ENCODE measurements at regions not wholly inside any gene's neighbourhood (a gene's known extent, or its start where the extent isn't known, plus 50 kb on each side); places are given as distances from the start of the nearest gene placed in this dataset.

DNA sequence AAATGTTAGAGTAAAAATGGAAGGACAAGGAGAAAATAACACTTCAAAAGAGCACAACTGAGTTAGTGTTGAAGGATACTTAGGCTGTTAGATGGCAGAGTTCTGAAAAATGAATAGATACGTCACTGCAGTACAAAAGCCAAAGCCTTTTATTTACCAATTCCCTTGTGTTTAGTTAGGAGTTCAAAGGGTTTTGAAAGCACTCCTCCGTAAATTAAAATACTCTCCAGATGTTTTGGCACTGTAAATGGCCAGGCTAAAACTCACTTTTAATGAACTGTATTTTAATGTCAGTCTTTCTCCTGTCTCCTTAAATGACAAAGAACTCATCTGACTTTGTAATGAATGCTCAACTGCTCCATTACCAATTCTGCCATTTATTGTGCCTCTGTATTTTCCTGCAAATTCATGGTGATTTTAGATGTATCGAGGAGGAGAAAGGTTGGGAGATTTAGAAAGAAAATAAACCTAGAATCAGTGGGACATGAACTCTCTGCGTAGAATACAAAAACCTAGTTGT lies 1727.2 kb downstream of the MAT2B start:
- no peak for DNase-seq (ENCODE audit: low spot score)
- Histone ChIP-seq H3K27ac (no peak overlapping the region), H3K4me3 (no peak overlapping the region), H3K36me3 (no peaks in the 10 kb centered on the region), H3K4me1 (no peaks in the 10 kb centered on the region), H3K27me3 (no peaks in the 10 kb centered on the region), H3K9me3 (no peaks in the 10 kb centered on the region)
- TF ChIP-seq, protein P1, sequence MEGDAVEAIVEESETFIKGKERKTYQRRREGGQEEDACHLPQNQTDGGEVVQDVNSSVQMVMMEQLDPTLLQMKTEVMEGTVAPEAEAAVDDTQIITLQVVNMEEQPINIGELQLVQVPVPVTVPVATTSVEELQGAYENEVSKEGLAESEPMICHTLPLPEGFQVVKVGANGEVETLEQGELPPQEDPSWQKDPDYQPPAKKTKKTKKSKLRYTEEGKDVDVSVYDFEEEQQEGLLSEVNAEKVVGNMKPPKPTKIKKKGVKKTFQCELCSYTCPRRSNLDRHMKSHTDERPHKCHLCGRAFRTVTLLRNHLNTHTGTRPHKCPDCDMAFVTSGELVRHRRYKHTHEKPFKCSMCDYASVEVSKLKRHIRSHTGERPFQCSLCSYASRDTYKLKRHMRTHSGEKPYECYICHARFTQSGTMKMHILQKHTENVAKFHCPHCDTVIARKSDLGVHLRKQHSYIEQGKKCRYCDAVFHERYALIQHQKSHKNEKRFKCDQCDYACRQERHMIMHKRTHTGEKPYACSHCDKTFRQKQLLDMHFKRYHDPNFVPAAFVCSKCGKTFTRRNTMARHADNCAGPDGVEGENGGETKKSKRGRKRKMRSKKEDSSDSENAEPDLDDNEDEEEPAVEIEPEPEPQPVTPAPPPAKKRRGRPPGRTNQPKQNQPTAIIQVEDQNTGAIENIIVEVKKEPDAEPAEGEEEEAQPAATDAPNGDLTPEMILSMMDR (IDR thresholded peaks at IDR 0.05), result no peak

DNA sequence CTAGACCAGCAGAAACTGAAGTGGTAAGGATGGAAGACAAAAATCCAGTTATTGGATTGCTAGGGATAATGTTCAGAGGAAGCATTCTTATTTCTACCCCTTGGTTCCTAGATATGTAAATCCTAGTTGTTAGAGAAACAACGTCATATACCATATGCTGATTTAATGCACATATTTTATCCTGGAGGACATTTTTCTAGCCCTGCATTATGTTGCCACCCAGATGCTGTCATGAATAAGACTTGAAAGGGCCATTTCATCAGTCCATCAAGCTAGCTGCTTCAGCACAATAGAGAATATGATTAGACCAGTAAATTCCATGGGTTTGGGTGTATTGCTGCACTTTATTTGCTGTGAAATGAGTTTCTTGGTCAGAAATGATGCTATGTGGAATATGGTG lies 1736.4 kb downstream of the MAT2B start:
- Histone ChIP-seq H3K27ac (no peak overlapping the region), H3K4me3 (no peak overlapping the region), H3K9me3 (no peaks in the 10 kb centered on the region), H3K27me3 (no peaks in the 10 kb centered on the region), H3K4me1 (no peaks in the 10 kb centered on the region), H3K36me3 (no peaks in the 10 kb centered on the region)
- no peak for DNase-seq (ENCODE audit: low spot score)
- TF ChIP-seq, protein P1 (IDR thresholded peaks at IDR 0.05), result no peak

DNA sequence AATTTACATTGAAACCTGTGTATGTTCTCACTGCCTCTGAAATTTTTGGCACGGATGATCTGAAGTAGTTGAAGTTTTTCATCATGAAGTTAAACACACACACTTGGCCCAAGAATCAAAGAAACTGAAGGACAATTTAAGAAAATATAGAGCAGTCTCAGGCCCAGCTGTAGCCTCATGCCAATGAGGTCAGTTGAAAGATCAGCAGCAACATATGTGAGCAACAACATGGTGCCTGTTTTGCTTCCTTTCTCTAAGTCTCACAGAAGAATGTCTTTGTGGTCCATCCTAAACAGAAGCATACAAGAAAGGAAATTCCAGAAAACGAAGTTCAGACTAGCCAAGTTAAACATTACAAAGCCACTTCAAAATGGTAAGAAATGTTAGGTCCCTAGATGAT lies 1737.2 kb downstream of the MAT2B start:
- Histone ChIP-seq H3K4me3 (no peak overlapping the region), H3K27ac (no peak overlapping the region), H3K36me3 (no peaks in the 10 kb centered on the region), H3K4me1 (no peaks in the 10 kb centered on the region), H3K9me3 (no peaks in the 10 kb centered on the region), H3K27me3 (no peaks in the 10 kb centered on the region)
- TF ChIP-seq, protein P1 (IDR thresholded peaks at IDR 0.05), result no peak
- DNase-seq (ENCODE audit: low spot score), result no peak

DNA sequence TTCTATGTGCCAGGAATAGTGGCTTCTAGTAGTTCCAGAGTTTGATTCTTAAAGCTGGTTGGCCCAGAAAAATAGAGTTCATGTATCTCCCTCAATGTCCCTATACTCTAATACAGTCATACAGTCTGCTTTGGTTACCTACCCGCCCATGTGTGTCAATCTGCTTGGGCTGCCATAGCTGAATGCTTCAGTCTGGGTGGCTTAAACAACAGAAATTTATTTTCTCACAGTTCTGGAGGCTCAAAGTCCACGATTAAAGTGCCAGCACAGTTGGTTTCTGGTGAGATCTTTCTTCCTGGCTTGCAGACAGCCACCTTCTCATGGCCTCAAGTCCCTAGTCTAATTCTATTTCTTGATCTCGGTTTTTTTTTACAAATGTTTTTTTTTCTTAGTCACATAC lies 1739.0 kb downstream of the MAT2B start:
- no peaks in the 10 kb centered on the region for H3K36me3 ChIP-seq
- TF ChIP-seq, protein P1 (IDR thresholded peaks at IDR 0.05), result no peak
- no peak overlapping the region for H3K27ac ChIP-seq
- no peak overlapping the region for H3K4me3 ChIP-seq
- no peaks in the 10 kb centered on the region for H3K27me3 ChIP-seq
- no peak for DNase-seq (ENCODE audit: low spot score)
- no peaks in the 10 kb centered on the region for H3K9me3 ChIP-seq
- H3K4me1 ChIP-seq, result no peaks in the 10 kb centered on the region

DNA sequence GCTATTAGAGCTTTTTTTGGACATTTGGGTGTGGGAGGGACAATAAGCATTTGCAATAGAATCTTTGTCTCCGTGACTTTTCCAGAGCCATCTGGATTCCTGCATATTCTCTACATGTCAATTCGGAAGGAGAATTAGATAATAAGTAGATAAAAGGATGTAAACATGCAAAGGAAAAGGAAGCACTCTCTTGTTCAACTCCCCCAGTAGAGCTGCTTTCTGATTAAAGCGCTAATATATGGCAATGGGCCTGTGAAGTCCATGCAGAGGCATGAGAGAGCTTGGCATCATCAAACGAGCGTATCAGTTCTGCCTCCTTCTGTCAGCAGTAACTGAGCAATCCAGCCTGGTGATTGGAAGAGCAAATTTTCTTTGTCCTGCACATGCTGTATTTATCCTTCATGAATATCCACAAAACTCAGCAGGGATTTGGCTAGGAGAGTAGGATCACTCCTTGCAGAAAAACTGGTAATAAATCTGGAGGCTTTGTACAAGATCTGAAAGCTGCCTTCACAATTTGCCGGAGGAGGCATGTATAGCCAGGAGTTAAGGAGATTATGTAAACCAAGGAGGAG lies 1752.9 kb downstream of the MAT2B start:
- H3K9me3 ChIP-seq, result no peaks in the 10 kb centered on the region
- no peak overlapping the region for H3K27ac ChIP-seq
- TF ChIP-seq, protein P1 (IDR thresholded peaks at IDR 0.05), result no peak
- no peak for DNase-seq (ENCODE audit: low spot score)
- no peaks in the 10 kb centered on the region for H3K4me1 ChIP-seq
- H3K4me3 ChIP-seq, result no peak overlapping the region
- H3K36me3 ChIP-seq, result no peaks in the 10 kb centered on the region
- no peaks in the 10 kb centered on the region for H3K27me3 ChIP-seq

DNA sequence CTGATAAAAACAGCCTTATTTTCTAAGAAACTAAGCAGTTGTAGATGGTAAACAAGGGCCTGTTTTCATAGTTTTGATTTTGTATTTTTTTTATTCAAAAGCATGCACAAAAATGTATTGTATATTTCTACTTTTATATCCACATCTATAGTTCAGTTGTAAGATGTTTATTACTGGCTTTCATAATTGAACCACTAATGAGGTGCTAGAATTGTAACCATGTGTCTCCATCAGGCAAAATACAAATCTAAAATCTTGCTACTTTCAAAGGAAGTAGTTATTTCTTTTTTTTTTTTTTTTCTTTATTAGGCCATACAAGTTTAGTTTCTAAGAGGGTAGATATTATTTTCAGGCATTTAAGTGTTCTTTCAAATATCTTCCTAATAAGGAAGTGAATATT lies 1755.0 kb downstream of the MAT2B start:
- no peak for DNase-seq (ENCODE audit: low spot score)
- Histone ChIP-seq H3K4me1 (no peaks in the 10 kb centered on the region), H3K36me3 (no peaks in the 10 kb centered on the region), H3K27ac (no peak overlapping the region), H3K27me3 (no peaks in the 10 kb centered on the region), H3K9me3 (no peaks in the 10 kb centered on the region), H3K4me3 (no peak overlapping the region)
- TF ChIP-seq, protein P1 (IDR thresholded peaks at IDR 0.05), result no peak
